ENCODE measurements at regions not wholly inside any gene's neighbourhood (a gene's known extent, or its start where the extent isn't known, plus 50 kb on each side); places are given as distances from the start of the nearest gene placed in this dataset.
"Not testable (repeated sequence)": the region's sequence is repeated elsewhere in the genome, so short reads cannot be mapped to it uniquely, and the experiment has no call there.

- DNase-seq (ENCODE audit: low read depth), result no peak
Observed at GRCh38 chr5:50343715-50344114, 97.4 kb downstream of the EMB start.

GRCh38 chr5:50340757-50341156 is 100.3 kb downstream of the EMB start:
- no peak for DNase-seq (ENCODE audit: low read depth)

- DNase-seq (ENCODE audit: low read depth), result not testable (repeated sequence)
Observed at GRCh38 chr5:50330633-50331032, 110.5 kb downstream of the EMB start.

- DNase-seq (ENCODE audit: low read depth), result no peak
Observed at GRCh38 chr5:50328193-50328729, 112.8 kb downstream of the EMB start.

- DNase-seq (ENCODE audit: low read depth), result peak; percentile 22
Observed at GRCh38 chr5:50325237-50325832, 115.8 kb downstream of the EMB start.

GRCh38 chr5:50320131-50320749 is 120.8 kb downstream of the EMB start:
- no peak for DNase-seq (ENCODE audit: low read depth)

- DNase-seq (ENCODE audit: low read depth), result no peak
Observed at GRCh38 chr5:50318220-50318619, 122.9 kb downstream of the EMB start.

GRCh38 chr5:50306488-50306887 is 134.6 kb downstream of the EMB start:
- not testable (repeated sequence) for DNase-seq (ENCODE audit: low read depth)

- DNase-seq (ENCODE audit: low read depth), result peak; percentile 1
Observed at GRCh38 chr5:50302815-50303490, 138.1 kb downstream of the EMB start.

- DNase-seq (ENCODE audit: low read depth), result no peak
Observed at GRCh38 chr5:50301756-50302155, 139.3 kb downstream of the EMB start.

GRCh38 chr5:50300878-50301277 is 140.2 kb downstream of the EMB start:
- no peak for DNase-seq (ENCODE audit: low read depth)

- no peak for DNase-seq (ENCODE audit: low read depth)
Observed at GRCh38 chr5:50299896-50300295, 141.2 kb downstream of the EMB start.

- DNase-seq (ENCODE audit: low read depth), result no peak
Observed at GRCh38 chr5:50292735-50293394, 148.2 kb downstream of the EMB start.

GRCh38 chr5:50280461-50280860 is 160.6 kb downstream of the EMB start:
- not testable (repeated sequence) for DNase-seq (ENCODE audit: low read depth)

All from renal cortical epithelial cell (primary cell).